COR-L47 (cell line): ENCODE measurements at regions not wholly inside any gene's neighbourhood (a gene's known extent, or its start where the extent isn't known, plus 50 kb on each side); places are given as distances from the start of the nearest gene placed in this dataset.

Source experiments
- DNase-seq: peaks from one replicate; lab custom pipeline; 2025; lab: John Stamatoyannopoulos, UW

- DNase-seq, result no peak
Observed at GRCh38 chr5:103345461-103345860, 86.9 kb downstream of the MACIR start.

- DNase-seq, result no peak
Observed at GRCh38 chr5:103340717-103341388, 82.3 kb downstream of the MACIR start.

- DNase-seq, result no peak
Observed at GRCh38 chr5:103340132-103340531, 81.6 kb downstream of the MACIR start.

- DNase-seq, result no peak
Observed at GRCh38 chr5:103336941-103337340, 78.4 kb downstream of the MACIR start.

GRCh38 chr5:103333376-103333775, 74.8 kb downstream of the MACIR start:
- no peak for DNase-seq

- no peak for DNase-seq
Observed at GRCh38 chr5:103330875-103331274, 72.3 kb downstream of the MACIR start.
